GM12865 (cell line): ENCODE measurements at regions not wholly inside any gene's neighbourhood (a gene's known extent, or its start where the extent isn't known, plus 50 kb on each side); places are given as distances from the start of the nearest gene placed in this dataset.
"Not testable (repeated sequence)": the region's sequence is repeated elsewhere in the genome, so short reads cannot be mapped to it uniquely, and the experiment has no call there.

Source experiments
- DNase-seq: peaks from one replicate; pipeline ENCODE4 v3.0.0; 2010; ENCODE audit warnings: low read depth
- H3K4me3 ChIP-seq: 2 replicates; pipeline ENCODE4 v1.5.1; 2011; ENCODE audit warnings: mild to moderate bottlenecking, low read depth, low read length, control low read depth
- CTCF ChIP-seq: IDR thresholded peaks from 2 replicates; pipeline ENCODE4 v1.5.1; 2011; ENCODE audit warnings: low read length, control low read depth, low read depth, inconsistent platforms; ENCODE audit not compliant: insufficient read depth; ENCODE audit errors: missing control alignments

GRCh38 chr2:132265595-132265994 is 103.8 kb upstream of the ANKRD30BL start:
- not testable (repeated sequence) for DNase-seq, H3K4me3 ChIP-seq

- no peak for TF ChIP-seq CTCF
- no peak overlapping the region for H3K4me3 ChIP-seq
- no peak for DNase-seq
Observed at GRCh38 chr2:132267105-132267497, 105.3 kb upstream of the ANKRD30BL start.

- not testable (repeated sequence) for H3K4me3 ChIP-seq
- DNase-seq: peak; percentile 12
Observed at GRCh38 chr2:132267498-132268283, 105.9 kb upstream of the ANKRD30BL start.

GRCh38 chr2:132268284-132268976 is 106.7 kb upstream of the ANKRD30BL start:
- H3K4me3 ChIP-seq: not testable (repeated sequence)
- TF ChIP-seq CTCF: peak; percentile 52
- DNase-seq: peak; percentile 64

- no peak overlapping the region for H3K4me3 ChIP-seq
- TF ChIP-seq CTCF: no peak
- no peak for DNase-seq
Observed at GRCh38 chr2:132268977-132269523, 107.3 kb upstream of the ANKRD30BL start.

GRCh38 chr2:132270255-132270654 is 108.5 kb upstream of the ANKRD30BL start:
- no peak for TF ChIP-seq CTCF
- H3K4me3 ChIP-seq: no peak overlapping the region
- no peak for DNase-seq

GRCh38 chr2:132270981-132271546 is 109.3 kb upstream of the ANKRD30BL start:
- no peak overlapping the region for H3K4me3 ChIP-seq
- no peak for DNase-seq
- no peak for TF ChIP-seq CTCF

GRCh38 chr2:132271794-132272193 is 110.0 kb upstream of the ANKRD30BL start:
- H3K4me3 ChIP-seq, DNase-seq: not testable (repeated sequence)
